Keratinocyte (primary cell): ENCODE measurements at regions not wholly inside any gene's neighbourhood (a gene's known extent, or its start where the extent isn't known, plus 50 kb on each side); places are given as distances from the start of the nearest gene placed in this dataset.

Source experiments
- EZH2 ChIP-seq: IDR thresholded peaks from one replicate; pipeline ENCODE4 v1.6.1; 2012; ENCODE audit warnings: inconsistent platforms, mild to moderate bottlenecking, low read length, moderate library complexity
- TF ChIP-seq, protein P1 (sequence below), 3 experiments: IDR thresholded peaks in 1 of 3; conservative IDR thresholded peaks in 1 of 3; optimal IDR thresholded peaks in 1 of 3; 2 replicates in 2 of 3; 3 replicates in 1 of 3; pipeline versions ENCODE3 to v1.5.1; 2011; ENCODE audit warnings: low read length in 3 of 3, mild to moderate bottlenecking in 3 of 3, moderate library complexity in 2 of 3, control low read depth in 1 of 3, inconsistent platforms in 1 of 3; ENCODE audit not compliant: insufficient read depth in 2 of 3; ENCODE audit errors: extremely low read depth in 1 of 3

GRCh38 chr17:34420900-34421299 lies 57.9 kb upstream of the CCL1 start:
- TF ChIP-seq EZH2 = no peak
- TF ChIP-seq, protein P1, sequence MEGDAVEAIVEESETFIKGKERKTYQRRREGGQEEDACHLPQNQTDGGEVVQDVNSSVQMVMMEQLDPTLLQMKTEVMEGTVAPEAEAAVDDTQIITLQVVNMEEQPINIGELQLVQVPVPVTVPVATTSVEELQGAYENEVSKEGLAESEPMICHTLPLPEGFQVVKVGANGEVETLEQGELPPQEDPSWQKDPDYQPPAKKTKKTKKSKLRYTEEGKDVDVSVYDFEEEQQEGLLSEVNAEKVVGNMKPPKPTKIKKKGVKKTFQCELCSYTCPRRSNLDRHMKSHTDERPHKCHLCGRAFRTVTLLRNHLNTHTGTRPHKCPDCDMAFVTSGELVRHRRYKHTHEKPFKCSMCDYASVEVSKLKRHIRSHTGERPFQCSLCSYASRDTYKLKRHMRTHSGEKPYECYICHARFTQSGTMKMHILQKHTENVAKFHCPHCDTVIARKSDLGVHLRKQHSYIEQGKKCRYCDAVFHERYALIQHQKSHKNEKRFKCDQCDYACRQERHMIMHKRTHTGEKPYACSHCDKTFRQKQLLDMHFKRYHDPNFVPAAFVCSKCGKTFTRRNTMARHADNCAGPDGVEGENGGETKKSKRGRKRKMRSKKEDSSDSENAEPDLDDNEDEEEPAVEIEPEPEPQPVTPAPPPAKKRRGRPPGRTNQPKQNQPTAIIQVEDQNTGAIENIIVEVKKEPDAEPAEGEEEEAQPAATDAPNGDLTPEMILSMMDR (optimal IDR thresholded peaks at IDR 0.05 in 1 of 3, IDR thresholded peaks at IDR 0.05 in 1 of 3, conservative IDR thresholded peaks at IDR 0.05 in 1 of 3; ENCODE audit: extremely low read depth in 1 of 3, insufficient read depth in 2 of 3, low read length in 3 of 3) = no peak
